Karpas-422 (cell line): ENCODE measurements at regions not wholly inside any gene's neighbourhood (a gene's known extent, or its start where the extent isn't known, plus 50 kb on each side); places are given as distances from the start of the nearest gene placed in this dataset.

ENCODE experiments used
- DNase-seq: peaks from one replicate; pipeline ENCODE4 v3.0.0-alpha.2; 2015
- H2AFZ ChIP-seq: fragments of 200-600 bp; sonication (generic); 2 replicates; pipeline ENCODE4 v1.6.1; 2014; ENCODE audit warnings: antibody characterized with exemption, low read length, mixed read lengths
- H3K27ac ChIP-seq: fragments of 200-600 bp; sonication (generic); 2 replicates; pipeline ENCODE4 v1.5.1; 2014; ENCODE audit warnings: mild to moderate bottlenecking, low read length, moderate library complexity
- H3K27me3 ChIP-seq: fragments of 200-600 bp; sonication (generic); 2 replicates; pipeline ENCODE4 v1.6.1; 2014; ENCODE audit warnings: low read length, mixed read lengths
- H3K36me3 ChIP-seq: fragments of 200-600 bp; sonication (generic); 2 replicates; pipeline ENCODE4 v1.6.1; 2014; ENCODE audit warnings: low read length, mixed read lengths; ENCODE audit not compliant: insufficient read depth
- H3K4me1 ChIP-seq: fragments of 200-600 bp; sonication (generic); 2 replicates; pipeline ENCODE4 v1.6.1; 2014; ENCODE audit warnings: mild to moderate bottlenecking, low read length, mixed read lengths
- H3K4me2 ChIP-seq: fragments of 200-600 bp; sonication (generic); 2 replicates; pipeline ENCODE4 v1.6.1; 2014; ENCODE audit warnings: low read length, low read depth, mild to moderate bottlenecking; ENCODE audit not compliant: poor library complexity, severe bottlenecking
- H3K4me3 ChIP-seq: fragments of 200-600 bp; sonication (generic); 2 replicates; pipeline ENCODE4 v1.5.1; 2014; ENCODE audit warnings: mild to moderate bottlenecking, antibody characterized with exemption, low read length, mixed read lengths
- H3K79me2 ChIP-seq: fragments of 200-600 bp; sonication (generic); 2 replicates; pipeline ENCODE4 v1.6.1; 2014; ENCODE audit warnings: mild to moderate bottlenecking, low read length, mixed read lengths
- H3K9ac ChIP-seq: fragments of 200-600 bp; sonication (generic); 2 replicates; pipeline ENCODE4 v1.6.0; 2014; ENCODE audit warnings: low read length
- H3K9me2 ChIP-seq: fragments of 200-600 bp; sonication (generic), shearing (Covaris generic); replicated peaks from 2 replicates; pipeline ENCODE4 v1.6.0; 2014; ENCODE audit warnings: mild to moderate bottlenecking, low read length, moderate library complexity; ENCODE audit not compliant: insufficient read depth
- H3K9me3 ChIP-seq: fragments of 300-700, 200-600 bp; sonication (generic); 2 replicates; pipeline ENCODE4 v1.6.1; 2014; ENCODE audit warnings: low read length, mixed read lengths
- H4K20me1 ChIP-seq: fragments of 200-600 bp; sonication (generic); 2 replicates; pipeline ENCODE4 v1.6.1; 2014; ENCODE audit warnings: mild to moderate bottlenecking, antibody characterized with exemption, low read length, low read depth; ENCODE audit not compliant: insufficient read depth

DNA sequence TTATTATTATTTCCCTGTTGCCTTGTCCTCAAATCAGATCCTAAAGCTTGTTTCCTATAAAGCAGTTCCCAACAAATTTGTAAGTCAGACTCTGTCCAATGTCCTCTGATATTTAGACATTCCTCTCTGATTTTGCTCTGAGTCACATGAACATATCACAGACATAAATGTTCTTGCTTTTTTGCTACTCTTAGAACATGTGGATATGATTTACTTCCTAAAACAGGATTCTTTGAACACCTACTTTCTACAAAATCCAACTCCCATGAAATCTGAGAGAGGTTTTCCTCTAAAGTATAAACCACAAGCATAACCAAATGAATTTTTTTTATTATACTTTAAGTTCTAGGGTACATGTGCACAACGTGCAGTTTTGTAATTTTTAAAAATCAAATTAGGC, 181.3 kb upstream of the SLC38A2 start:
- no peak overlapping the region for H3K27ac ChIP-seq
- H4K20me1 ChIP-seq, result no peaks in the 10 kb centered on the region
- no peaks in the 10 kb centered on the region for H3K9me3 ChIP-seq
- no peak overlapping the region for H3K4me2 ChIP-seq
- no peaks in the 10 kb centered on the region for H3K4me1 ChIP-seq
- H3K9ac ChIP-seq, result no peak overlapping the region
- DNase-seq, result no peak
- no peaks in the 10 kb centered on the region for H3K79me2 ChIP-seq
- H3K9me2 ChIP-seq, result no peaks in the 10 kb centered on the region; the same call in 1 of the 2 replicates
- no peaks in the 10 kb centered on the region for H3K36me3 ChIP-seq
- no peak overlapping the region for H3K4me3 ChIP-seq
- H2AFZ ChIP-seq, result no peak overlapping the region
- no peaks in the 10 kb centered on the region for H3K27me3 ChIP-seq

- Histone ChIP-seq H2AFZ (no peak overlapping the region), H3K9ac (no peak overlapping the region), H3K9me3 (no peaks in the 10 kb centered on the region), H3K27me3 (no peaks in the 10 kb centered on the region), H3K36me3 (no peaks in the 10 kb centered on the region), H3K79me2 (no peaks in the 10 kb centered on the region), H3K4me3 (no peak overlapping the region), H4K20me1 (no peaks in the 10 kb centered on the region), H3K4me2 (no peak overlapping the region), H3K9me2 (no peaks in the 10 kb centered on the region; the same call in 1 of the 2 replicates), H3K27ac (no peak overlapping the region), H3K4me1 (no peaks in the 10 kb centered on the region)
- no peak for DNase-seq
These were observed 180.7 kb upstream of the SLC38A2 start for GRCh38 chr12:46553266-46553665.

DNA sequence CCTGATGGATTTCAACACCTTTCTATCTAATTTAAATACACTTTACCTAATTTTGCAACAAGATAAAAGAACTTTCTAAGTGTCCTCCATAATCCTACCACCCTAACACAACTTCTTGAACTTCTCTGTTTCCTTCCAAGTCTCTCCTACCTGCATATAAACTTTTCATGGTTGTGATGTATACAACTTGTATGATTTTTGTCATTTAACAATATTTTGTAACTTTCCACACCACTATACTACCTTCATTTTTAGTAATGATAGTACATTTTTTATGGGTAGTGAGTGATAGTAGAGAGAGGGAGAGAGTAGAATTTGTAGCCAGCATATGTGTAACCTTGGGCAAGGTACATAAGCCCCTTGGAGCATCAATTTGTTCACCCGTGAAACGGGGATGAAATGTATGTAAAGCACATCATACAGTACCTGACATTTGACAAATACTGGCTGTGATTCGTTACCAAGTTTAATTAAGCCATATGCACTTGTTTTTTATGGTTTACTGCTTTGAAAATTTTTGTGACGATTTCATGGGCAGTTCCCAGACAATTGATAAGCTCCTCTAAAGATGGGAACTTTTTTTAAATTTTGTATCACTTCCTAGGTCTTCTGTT, 177.8 kb upstream of the SLC38A2 start:
- no peak overlapping the region for H3K4me2 ChIP-seq
- no peaks in the 10 kb centered on the region; the same call in 1 of the 2 replicates for H3K9me2 ChIP-seq
- no peaks in the 10 kb centered on the region for H3K4me1 ChIP-seq
- no peak overlapping the region for H3K9ac ChIP-seq
- H2AFZ ChIP-seq, result no peak overlapping the region
- H3K9me3 ChIP-seq, result no peaks in the 10 kb centered on the region
- H3K27me3 ChIP-seq, result no peaks in the 10 kb centered on the region
- no peak overlapping the region for H3K27ac ChIP-seq
- H3K36me3 ChIP-seq, result no peaks in the 10 kb centered on the region
- no peaks in the 10 kb centered on the region for H3K79me2 ChIP-seq
- H4K20me1 ChIP-seq, result no peaks in the 10 kb centered on the region
- H3K4me3 ChIP-seq, result no peak overlapping the region
- no peak for DNase-seq

DNA sequence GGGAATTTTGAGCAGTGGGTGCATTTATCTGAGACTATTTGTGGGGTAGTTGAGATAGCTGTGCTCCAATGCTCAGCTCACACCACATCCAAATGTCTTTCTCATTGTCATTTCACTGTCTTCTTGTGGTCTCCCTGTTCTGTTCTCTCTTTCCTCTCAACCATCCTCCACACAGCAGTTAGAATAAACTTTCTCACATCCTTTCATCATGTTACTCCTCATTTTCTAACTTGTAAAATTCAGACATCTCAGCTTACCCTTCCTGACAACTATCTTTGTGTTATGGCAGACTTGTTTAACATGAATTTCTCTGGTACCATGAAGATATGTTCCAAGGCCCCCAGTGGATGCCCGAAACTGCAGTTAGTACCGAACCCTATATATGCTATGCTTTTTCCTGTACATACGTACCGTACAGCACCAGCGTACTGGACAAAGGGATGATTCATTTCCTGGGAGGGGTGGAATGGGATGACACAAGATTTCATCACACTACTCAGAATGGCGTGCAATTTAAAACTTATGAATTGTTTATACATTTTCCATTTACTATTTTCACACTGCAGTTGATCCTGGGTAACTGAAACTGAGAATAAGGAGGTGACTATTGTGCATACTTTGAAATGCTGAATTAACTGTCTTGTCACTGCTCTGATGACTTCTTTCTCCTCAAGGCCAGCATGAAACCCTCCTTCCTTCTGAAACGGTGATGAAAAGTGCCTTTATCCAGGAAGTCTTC, 177.1 kb upstream of the SLC38A2 start:
- no peaks in the 10 kb centered on the region for H3K79me2 ChIP-seq
- no peak overlapping the region for H3K27ac ChIP-seq
- H3K36me3 ChIP-seq, result no peaks in the 10 kb centered on the region
- H3K4me1 ChIP-seq, result no peaks in the 10 kb centered on the region
- no peaks in the 10 kb centered on the region; the same call in 1 of the 2 replicates for H3K9me2 ChIP-seq
- H3K27me3 ChIP-seq, result no peaks in the 10 kb centered on the region
- no peaks in the 10 kb centered on the region for H3K9me3 ChIP-seq
- no peak overlapping the region for H3K9ac ChIP-seq
- no peak overlapping the region for H2AFZ ChIP-seq
- H3K4me3 ChIP-seq, result no peak overlapping the region
- no peak for DNase-seq
- no peak overlapping the region for H3K4me2 ChIP-seq
- H4K20me1 ChIP-seq, result no peaks in the 10 kb centered on the region

GRCh38 chr12:46548605-46549071, 176.1 kb upstream of the SLC38A2 start:
- Histone ChIP-seq H3K9me3 (no peaks in the 10 kb centered on the region), H3K4me1 (no peaks in the 10 kb centered on the region), H3K4me3 (no peak overlapping the region), H3K9ac (no peak overlapping the region), H3K36me3 (no peaks in the 10 kb centered on the region), H2AFZ (no peak overlapping the region), H3K27ac (no peak overlapping the region), H3K9me2 (no peaks in the 10 kb centered on the region), H3K4me2 (no peak overlapping the region), H4K20me1 (no peaks in the 10 kb centered on the region), H3K79me2 (no peaks in the 10 kb centered on the region), H3K27me3 (no peaks in the 10 kb centered on the region)
- DNase-seq, result no peak

DNA sequence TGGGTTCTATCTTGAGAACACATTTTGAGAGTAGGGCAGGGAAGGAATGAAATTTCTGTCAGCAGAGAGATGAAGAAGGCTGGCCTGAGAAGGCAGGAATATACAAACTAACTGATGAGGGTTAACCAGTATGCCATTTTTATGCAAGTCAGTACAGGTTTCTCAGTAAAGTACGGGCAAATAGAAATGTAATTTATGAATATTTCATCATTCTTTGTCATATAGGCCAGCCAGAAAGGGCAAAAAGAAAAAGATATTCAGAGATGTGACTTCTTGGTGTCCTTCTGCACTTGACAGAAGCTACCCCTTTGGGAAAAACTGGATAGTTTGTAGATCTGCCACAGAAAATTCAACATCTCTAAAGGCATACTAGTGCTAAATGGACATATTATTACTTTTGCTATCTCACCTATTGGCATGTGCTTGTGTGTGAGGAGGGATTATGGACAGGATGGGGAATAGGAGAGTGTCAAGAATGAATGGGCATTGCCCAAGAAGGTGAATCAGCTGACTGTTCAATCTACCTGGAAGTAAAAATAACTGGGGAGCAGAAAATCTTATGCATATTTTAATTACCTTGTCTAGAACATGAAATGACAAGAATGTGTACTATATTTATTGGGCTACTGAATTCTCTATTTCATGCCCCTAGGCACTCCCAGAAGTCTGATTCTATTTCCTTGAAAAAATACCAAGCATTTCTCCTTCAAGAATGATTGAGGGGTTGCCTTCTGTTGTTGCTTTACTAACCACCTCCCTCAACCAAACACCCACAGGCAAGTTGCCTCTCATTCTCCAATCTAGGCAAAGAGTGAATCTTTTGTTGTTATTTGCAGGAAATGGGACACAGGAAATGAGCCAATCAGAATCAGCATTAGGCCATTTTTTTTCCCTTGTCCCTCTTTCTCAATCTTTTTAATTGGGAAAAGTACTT, 175.1 kb upstream of the SLC38A2 start:
- H3K36me3 ChIP-seq, result no peaks in the 10 kb centered on the region
- DNase-seq, result no peak
- H3K79me2 ChIP-seq, result no peaks in the 10 kb centered on the region
- H3K27ac ChIP-seq, result no peak overlapping the region
- no peak overlapping the region for H2AFZ ChIP-seq
- H3K4me2 ChIP-seq, result no peak overlapping the region
- H4K20me1 ChIP-seq, result no peaks in the 10 kb centered on the region
- no peaks in the 10 kb centered on the region for H3K27me3 ChIP-seq
- H3K9ac ChIP-seq, result no peak overlapping the region
- no peaks in the 10 kb centered on the region for H3K9me3 ChIP-seq
- no peaks in the 10 kb centered on the region for H3K4me1 ChIP-seq
- no peaks in the 10 kb centered on the region for H3K9me2 ChIP-seq
- no peak overlapping the region for H3K4me3 ChIP-seq

DNA sequence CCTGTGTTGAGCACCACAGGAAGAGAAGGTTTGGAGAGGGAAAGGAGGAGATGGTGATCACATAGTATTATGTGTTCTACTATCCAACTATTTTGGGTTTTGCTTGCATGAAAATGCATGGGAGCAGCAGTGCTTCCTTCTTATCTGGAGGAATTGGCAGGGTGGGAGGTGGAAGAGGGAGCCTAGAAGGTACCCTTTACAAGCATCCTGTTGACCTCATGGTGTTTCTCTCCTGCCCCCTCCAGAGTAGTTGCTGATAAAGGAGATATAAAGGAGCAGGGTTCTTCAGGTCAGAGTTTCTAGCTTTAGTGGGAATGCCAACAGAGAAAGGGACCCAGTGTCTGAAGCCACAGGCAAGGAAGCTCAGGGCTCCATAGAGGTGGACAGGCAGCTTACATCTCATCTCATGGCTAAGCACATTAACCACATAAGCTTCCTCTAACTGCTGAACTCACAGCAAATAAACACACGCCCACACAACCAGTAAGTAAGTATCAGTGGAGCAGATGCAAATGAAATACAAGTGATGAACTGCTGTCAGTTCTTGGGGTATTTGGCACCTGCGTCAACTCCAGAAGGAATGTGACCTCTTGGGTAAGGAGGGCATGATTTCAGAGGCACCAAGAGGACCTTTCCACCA, 174.2 kb upstream of the SLC38A2 start:
- no peaks in the 10 kb centered on the region for H3K36me3 ChIP-seq
- H3K27ac ChIP-seq, result no peak overlapping the region
- H3K4me1 ChIP-seq, result no peaks in the 10 kb centered on the region
- no peak overlapping the region for H2AFZ ChIP-seq
- H3K27me3 ChIP-seq, result no peaks in the 10 kb centered on the region
- H4K20me1 ChIP-seq, result no peaks in the 10 kb centered on the region
- H3K9me2 ChIP-seq, result no peaks in the 10 kb centered on the region
- H3K4me2 ChIP-seq, result no peak overlapping the region
- no peak overlapping the region for H3K9ac ChIP-seq
- no peaks in the 10 kb centered on the region for H3K79me2 ChIP-seq
- no peak for DNase-seq
- no peak overlapping the region for H3K4me3 ChIP-seq
- H3K9me3 ChIP-seq, result no peaks in the 10 kb centered on the region
